Esophagus (tissue), 2 donors: ENCODE measurements at regions not wholly inside any gene's neighbourhood (a gene's known extent, or its start where the extent isn't known, plus 50 kb on each side); places are given as distances from the start of the nearest gene placed in this dataset.

Source experiments
- H3K27ac ChIP-seq, 2 donors: one replicate each; pipeline ENCODE4 v1.5.1; 2013; ENCODE audit warnings: low read depth in 2 of 2, mild to moderate bottlenecking in 2 of 2, inconsistent platforms in 1 of 2, low read length in 1 of 2, moderate library complexity in 1 of 2
- H3K27me3 ChIP-seq, 2 donors: one replicate each; pipeline ENCODE4 v1.6.1; 2013; ENCODE audit warnings: low read length in 2 of 2, control low read depth in 1 of 2, mild to moderate bottlenecking in 1 of 2; ENCODE audit not compliant: insufficient read depth in 2 of 2, control insufficient read depth in 1 of 2
- H3K36me3 ChIP-seq, 2 donors: one replicate each; pipeline ENCODE4 v1.6.1; 2013; ENCODE audit warnings: low read length in 1 of 2; ENCODE audit not compliant: control insufficient read depth in 2 of 2, insufficient read depth in 2 of 2
- H3K4me1 ChIP-seq, 2 donors: one replicate each; pipeline ENCODE4 v1.6.1; 2013; ENCODE audit warnings: low read length in 1 of 2; ENCODE audit not compliant: control insufficient read depth in 2 of 2, insufficient read depth in 2 of 2
- H3K4me3 ChIP-seq, 2 donors: one replicate each; pipeline ENCODE4 v1.5.1; 2013; ENCODE audit warnings: low read length in 2 of 2, mild to moderate bottlenecking in 2 of 2, low read depth in 1 of 2, moderate library complexity in 1 of 2
- H3K9me3 ChIP-seq, 2 donors: one replicate each; pipeline ENCODE4 v1.6.1; 2013; ENCODE audit warnings: mild to moderate bottlenecking in 2 of 2, low read depth in 1 of 2, low read length in 1 of 2, moderate library complexity in 1 of 2; ENCODE audit not compliant: control insufficient read depth in 2 of 2, insufficient read depth in 1 of 2
- WGBS, 2 donors: extraction: QIAGEN DNeasy Blood & Tissue Kit; methylation state at CpG; one replicate each; pipeline ENCODE4 v1.1.7; 2013; 5-methylcytosine and 5-hydroxymethylcytosine counted together
- donor health status: healthy with polysubstance abuse.
- donor health status: Bipolar disorder and iron deficiency.

- Histone ChIP-seq H3K4me3 (no peak overlapping the region), H3K27me3 (no peaks in the 10 kb centered on the region), H3K9me3 (no peaks in the 10 kb centered on the region), H3K27ac (no peak overlapping the region), H3K36me3 (no peaks in the 10 kb centered on the region), H3K4me1 (peaks cover 0 to 3% of the 10 kb centered on the region in 2 donors)
- 56 to 71% methylated on average over 2 of the region's 2 CpGs for WGBS, 2 donors
Observed at GRCh38 chr19:30651691-30652090, 279.5 kb downstream of the ZNF536 start.

- no peak overlapping the region for H3K4me3 ChIP-seq
- H3K27ac ChIP-seq, result no peak overlapping the region
- H3K36me3 ChIP-seq, result no peaks in the 10 kb centered on the region
- WGBS, 2 donors, result 38 to 48% methylated on average over 10 of the region's 10 CpGs
- no peaks in the 10 kb centered on the region for H3K27me3 ChIP-seq
- no peaks in the 10 kb centered on the region for H3K9me3 ChIP-seq
- H3K4me1 ChIP-seq, result peaks cover 0 to 3% of the 10 kb centered on the region in 2 donors
Observed at GRCh38 chr19:30651066-30651465, 278.9 kb downstream of the ZNF536 start.

GRCh38 chr19:30649934-30650614 is 277.9 kb downstream of the ZNF536 start:
- WGBS, 2 donors, result 15% methylated on average over 9 of the region's 9 CpGs
- H3K27me3 ChIP-seq, result no peaks in the 10 kb centered on the region

GRCh38 chr19:30648866-30649862 is 277.0 kb downstream of the ZNF536 start:
- H3K27ac ChIP-seq, result no peak overlapping the region
- no peaks in the 10 kb centered on the region for H3K9me3 ChIP-seq
- H3K4me1 ChIP-seq, result no peaks in the 10 kb centered on the region
- WGBS, 2 donors, result 72 to 77% methylated on average over 12 of the region's 12 CpGs
- no peaks in the 10 kb centered on the region for H3K36me3 ChIP-seq
- no peak overlapping the region for H3K4me3 ChIP-seq
- H3K27me3 ChIP-seq, result no peaks in the 10 kb centered on the region

More at GRCh38 chr19:30649934-30650614, 277.9 kb downstream of the ZNF536 start:
- Histone ChIP-seq H3K9me3 (no peaks in the 10 kb centered on the region), H3K4me1 (peaks cover 0 to 3% of the 10 kb centered on the region in 2 donors), H3K36me3 (no peaks in the 10 kb centered on the region), H3K27ac (no peak overlapping the region), H3K4me3 (no peak overlapping the region)

- no peaks in the 10 kb centered on the region for H3K4me1 ChIP-seq
- no peak overlapping the region for H3K27ac ChIP-seq
- H3K36me3 ChIP-seq, result no peaks in the 10 kb centered on the region
- WGBS, 2 donors, result 56 to 59% methylated on average over 19 of the region's 19 CpGs
- no peaks in the 10 kb centered on the region for H3K27me3 ChIP-seq
- no peaks in the 10 kb centered on the region for H3K9me3 ChIP-seq
- H3K4me3 ChIP-seq, result no peak overlapping the region
Observed at GRCh38 chr19:30647891-30648720, 275.9 kb downstream of the ZNF536 start.

- H3K9me3 ChIP-seq, result no peaks in the 10 kb centered on the region
- H3K4me1 ChIP-seq, result no peaks in the 10 kb centered on the region
- no peak overlapping the region for H3K27ac ChIP-seq
- H3K27me3 ChIP-seq, result no peaks in the 10 kb centered on the region
- H3K36me3 ChIP-seq, result no peaks in the 10 kb centered on the region
- 57 to 62% methylated on average over 6 of the region's 6 CpGs for WGBS, 2 donors
- no peak overlapping the region for H3K4me3 ChIP-seq
Observed at GRCh38 chr19:30646806-30647205, 274.6 kb downstream of the ZNF536 start.

- H3K36me3 ChIP-seq, result no peaks in the 10 kb centered on the region
- no peak overlapping the region for H3K27ac ChIP-seq
- H3K4me1 ChIP-seq, result no peaks in the 10 kb centered on the region
- no peaks in the 10 kb centered on the region for H3K27me3 ChIP-seq
- 84 to 86% methylated on average over 12 of the region's 12 CpGs for WGBS, 2 donors
- no peak overlapping the region for H3K4me3 ChIP-seq
- no peaks in the 10 kb centered on the region for H3K9me3 ChIP-seq
Observed at GRCh38 chr19:30645946-30646577, 273.9 kb downstream of the ZNF536 start.

GRCh38 chr19:30640252-30640965 is 268.2 kb downstream of the ZNF536 start:
- Histone ChIP-seq H3K4me1 (no peaks in the 10 kb centered on the region), H3K9me3 (peaks cover 0 to 2% of the 10 kb centered on the region in 2 donors), H3K36me3 (no peaks in the 10 kb centered on the region), H3K27ac (no peak overlapping the region), H3K27me3 (no peaks in the 10 kb centered on the region), H3K4me3 (no peak overlapping the region)
- WGBS, 2 donors, result 77% methylated on average over 8 of the region's 8 CpGs
